Esophagus muscularis mucosa (tissue), 3 donors: ENCODE measurements at regions not wholly inside any gene's neighbourhood (a gene's known extent, or its start where the extent isn't known, plus 50 kb on each side); places are given as distances from the start of the nearest gene placed in this dataset.

Source experiments
- POLR2AphosphoS5 ChIP-seq, 2 donors: sonication (generic); formaldehyde crosslinking; IDR thresholded peaks; one replicate each; pipeline ENCODE4 v1.6.1; 2017; ENCODE audit warnings: antibody characterized with exemption in 2 of 2
- TF ChIP-seq, protein P1 (sequence below), 3 experiments: fragments of 200-600 bp in 2 of 3; fragments of 450-650 bp in 1 of 3; sonication (generic) in 2 of 3; IDR thresholded peaks; one replicate each; pipeline ENCODE4 v1.5.1; 2017 to 2019; ENCODE audit warnings: antibody characterized with exemption in 3 of 3, mild to moderate bottlenecking in 2 of 3, moderate library complexity in 1 of 3

DNA sequence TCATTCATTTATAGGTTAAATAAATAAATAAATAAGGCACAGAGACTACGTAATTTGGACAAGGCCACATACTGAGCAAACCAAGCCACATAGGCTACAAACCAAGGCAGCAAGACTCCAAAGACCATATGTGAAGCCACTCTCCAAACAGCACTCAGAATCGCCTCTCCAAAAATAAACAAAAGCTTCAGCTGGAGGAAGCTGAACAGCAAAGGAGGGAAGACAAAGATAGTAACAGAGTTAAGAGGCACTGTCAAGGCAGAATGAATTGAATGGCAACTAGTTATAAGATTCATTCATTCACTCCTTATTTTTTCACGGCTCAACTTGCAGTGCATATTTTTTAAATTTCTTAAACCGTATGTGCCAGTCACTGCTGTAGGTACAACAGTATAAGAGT, 200.5 kb upstream of the GRIP1 start:
- TF ChIP-seq POLR2AphosphoS5 (IDR thresholded peaks at IDR 0.05) = no peak
- TF ChIP-seq, protein P1, sequence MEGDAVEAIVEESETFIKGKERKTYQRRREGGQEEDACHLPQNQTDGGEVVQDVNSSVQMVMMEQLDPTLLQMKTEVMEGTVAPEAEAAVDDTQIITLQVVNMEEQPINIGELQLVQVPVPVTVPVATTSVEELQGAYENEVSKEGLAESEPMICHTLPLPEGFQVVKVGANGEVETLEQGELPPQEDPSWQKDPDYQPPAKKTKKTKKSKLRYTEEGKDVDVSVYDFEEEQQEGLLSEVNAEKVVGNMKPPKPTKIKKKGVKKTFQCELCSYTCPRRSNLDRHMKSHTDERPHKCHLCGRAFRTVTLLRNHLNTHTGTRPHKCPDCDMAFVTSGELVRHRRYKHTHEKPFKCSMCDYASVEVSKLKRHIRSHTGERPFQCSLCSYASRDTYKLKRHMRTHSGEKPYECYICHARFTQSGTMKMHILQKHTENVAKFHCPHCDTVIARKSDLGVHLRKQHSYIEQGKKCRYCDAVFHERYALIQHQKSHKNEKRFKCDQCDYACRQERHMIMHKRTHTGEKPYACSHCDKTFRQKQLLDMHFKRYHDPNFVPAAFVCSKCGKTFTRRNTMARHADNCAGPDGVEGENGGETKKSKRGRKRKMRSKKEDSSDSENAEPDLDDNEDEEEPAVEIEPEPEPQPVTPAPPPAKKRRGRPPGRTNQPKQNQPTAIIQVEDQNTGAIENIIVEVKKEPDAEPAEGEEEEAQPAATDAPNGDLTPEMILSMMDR (IDR thresholded peaks at IDR 0.05) = no peak
